Loucy (cell line): ENCODE measurements at regions not wholly inside any gene's neighbourhood (a gene's known extent, or its start where the extent isn't known, plus 50 kb on each side); places are given as distances from the start of the nearest gene placed in this dataset.

Experiments
- EZH2phosphoT487 ChIP-seq: fragments of 200-600 bp; IDR thresholded peaks from 2 replicates; pipeline ENCODE4 v1.6.1; 2018; ENCODE audit warnings: antibody characterized with exemption, mild to moderate bottlenecking, moderate library complexity, borderline replicate concordance
- TF ChIP-seq, protein P1 (sequence below): fragments of 200-600 bp; sonication (generic); conservative IDR thresholded peaks from 2 replicates; pipeline ENCODE4 v1.5.1; 2014; ENCODE audit warnings: mild to moderate bottlenecking, antibody characterized with exemption, low read length

GRCh38 chr18:53947092-53947640, 277.3 kb downstream of the MBD2 start:
- TF ChIP-seq, protein P1, sequence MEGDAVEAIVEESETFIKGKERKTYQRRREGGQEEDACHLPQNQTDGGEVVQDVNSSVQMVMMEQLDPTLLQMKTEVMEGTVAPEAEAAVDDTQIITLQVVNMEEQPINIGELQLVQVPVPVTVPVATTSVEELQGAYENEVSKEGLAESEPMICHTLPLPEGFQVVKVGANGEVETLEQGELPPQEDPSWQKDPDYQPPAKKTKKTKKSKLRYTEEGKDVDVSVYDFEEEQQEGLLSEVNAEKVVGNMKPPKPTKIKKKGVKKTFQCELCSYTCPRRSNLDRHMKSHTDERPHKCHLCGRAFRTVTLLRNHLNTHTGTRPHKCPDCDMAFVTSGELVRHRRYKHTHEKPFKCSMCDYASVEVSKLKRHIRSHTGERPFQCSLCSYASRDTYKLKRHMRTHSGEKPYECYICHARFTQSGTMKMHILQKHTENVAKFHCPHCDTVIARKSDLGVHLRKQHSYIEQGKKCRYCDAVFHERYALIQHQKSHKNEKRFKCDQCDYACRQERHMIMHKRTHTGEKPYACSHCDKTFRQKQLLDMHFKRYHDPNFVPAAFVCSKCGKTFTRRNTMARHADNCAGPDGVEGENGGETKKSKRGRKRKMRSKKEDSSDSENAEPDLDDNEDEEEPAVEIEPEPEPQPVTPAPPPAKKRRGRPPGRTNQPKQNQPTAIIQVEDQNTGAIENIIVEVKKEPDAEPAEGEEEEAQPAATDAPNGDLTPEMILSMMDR, result no peak
- TF ChIP-seq EZH2phosphoT487, result no peak
